ENCODE measurements at regions not wholly inside any gene's neighbourhood (a gene's known extent, or its start where the extent isn't known, plus 50 kb on each side); places are given as distances from the start of the nearest gene placed in this dataset.

DNA sequence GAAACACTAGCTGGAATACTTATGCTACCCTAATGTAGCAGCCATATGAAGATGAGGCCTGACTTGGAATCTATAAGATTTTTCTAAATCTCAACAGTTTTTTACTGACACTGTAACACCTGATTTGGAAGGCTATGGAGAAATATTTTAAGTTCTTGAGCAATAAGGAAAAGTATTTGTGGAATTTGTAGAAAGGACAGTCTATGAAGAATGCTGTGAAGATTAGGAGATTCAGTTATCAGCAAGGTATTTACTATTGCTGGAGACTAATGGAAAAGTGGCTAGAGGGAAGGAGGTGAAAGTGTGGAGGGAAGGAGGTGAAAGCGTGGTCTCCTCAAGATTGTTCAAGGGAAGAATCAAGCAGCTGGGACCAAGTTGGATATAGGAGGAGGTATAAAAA, 190.0 kb upstream of the EMCN start:
- Mint-ChIP-seq H3K9me3 (no peaks in the 10 kb centered on the region), H3K4me3 (no peak overlapping the region), H3K27me3 (no peaks in the 10 kb centered on the region), H3K27ac (no peak overlapping the region), H3K4me1 (no peaks in the 10 kb centered on the region), H3K36me3 (no peaks in the 10 kb centered on the region)
- ATAC-seq (ENCODE audit: low read depth in 2 of 2) (no peak), DNase-seq (no peak)

DNA sequence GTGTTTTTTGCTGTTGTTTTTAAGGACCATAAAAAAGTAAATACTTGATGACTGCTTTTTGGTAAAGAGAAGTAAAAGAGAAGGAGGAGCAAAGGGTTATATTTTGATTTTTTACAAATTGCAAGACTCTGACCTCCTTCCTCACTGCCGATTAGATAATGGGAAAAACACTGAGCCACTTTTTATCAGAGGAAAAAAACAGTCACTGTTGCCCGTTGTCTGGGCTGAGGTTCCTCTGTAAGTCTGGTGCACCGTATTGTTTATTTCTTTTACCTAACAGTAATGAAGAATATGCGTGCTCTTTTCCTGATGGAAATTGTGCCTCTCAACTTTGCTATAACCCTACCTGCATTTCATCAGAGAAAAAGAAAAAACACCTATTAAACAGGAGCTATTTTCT, 178.7 kb upstream of the EMCN start:
- H3K9me3 Mint-ChIP-seq = no peaks in the 10 kb centered on the region
- peaks cover 0 to 22% (median 0%) of the 10 kb centered on the region in 3 donors for H3K27me3 Mint-ChIP-seq
- no peaks in the 10 kb centered on the region for H3K36me3 Mint-ChIP-seq
- peaks cover 3 to 5% (median 4%) of the 10 kb centered on the region in 3 donors for H3K4me1 Mint-ChIP-seq
- DNase-seq = no peak
- no peak overlapping the region for H3K27ac Mint-ChIP-seq
- no peak for ATAC-seq (ENCODE audit: low read depth in 2 of 2)
- H3K4me3 Mint-ChIP-seq = no peak overlapping the region

DNA sequence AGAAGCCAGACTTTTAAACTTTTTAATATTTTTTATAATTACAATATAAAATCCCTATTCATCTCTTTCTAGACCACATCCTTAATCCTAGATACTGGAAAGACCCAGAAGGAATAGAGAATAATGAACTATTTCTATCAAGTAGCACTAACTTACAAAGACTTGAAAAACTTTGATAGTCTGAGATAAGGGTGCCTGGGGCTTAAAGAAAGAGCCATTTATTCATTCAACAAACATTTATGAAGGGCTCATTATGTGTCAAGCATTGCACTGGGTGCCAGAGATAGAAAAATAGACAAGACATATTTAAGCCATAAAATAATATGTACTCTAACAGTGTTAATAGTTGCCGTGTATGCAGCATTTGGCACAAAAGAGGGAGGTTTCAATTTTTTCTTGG, 178.0 kb upstream of the EMCN start:
- Mint-ChIP-seq H3K4me3 (no peak overlapping the region), H3K27ac (no peak overlapping the region), H3K27me3 (peaks cover 0 to 19% (median 0%) of the 10 kb centered on the region in 3 donors), H3K9me3 (no peaks in the 10 kb centered on the region), H3K36me3 (no peaks in the 10 kb centered on the region), H3K4me1 (no peaks in the 10 kb centered on the region)
- DNase-seq (no peak), ATAC-seq (ENCODE audit: low read depth in 2 of 2) (no peak)

DNA sequence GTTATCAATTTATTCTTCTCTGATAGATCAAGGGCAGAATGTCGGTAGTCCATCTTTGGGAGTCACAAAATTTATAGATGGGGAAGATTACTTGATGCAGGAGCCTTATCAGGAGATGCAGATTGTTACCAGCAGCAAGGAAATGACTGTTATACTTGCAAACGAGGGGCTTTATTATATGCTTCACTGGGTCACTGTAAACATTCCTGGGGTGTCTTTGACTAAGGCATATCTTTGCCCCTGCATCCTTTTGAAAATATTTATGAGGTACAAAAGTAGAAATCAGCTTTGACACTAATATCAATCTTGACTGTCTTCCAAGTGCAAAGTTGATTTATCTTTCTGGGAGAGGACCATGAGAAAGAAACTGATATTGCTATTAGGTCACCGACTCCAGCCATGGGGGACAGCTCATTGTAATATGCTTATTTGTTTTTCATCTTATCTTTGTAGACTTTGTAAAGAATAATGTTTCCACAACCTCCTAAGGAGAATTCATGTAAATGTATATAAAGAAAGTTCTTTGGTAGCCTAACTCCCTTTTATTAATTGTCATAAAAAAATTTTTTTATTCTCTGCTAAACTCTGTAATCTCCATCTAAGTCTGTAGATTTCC, 177.3 kb upstream of the EMCN start:
- Mint-ChIP-seq H3K27me3 (peaks cover 0 to 19% (median 0%) of the 10 kb centered on the region in 3 donors), H3K27ac (no peak overlapping the region), H3K4me1 (no peaks in the 10 kb centered on the region), H3K9me3 (no peaks in the 10 kb centered on the region), H3K4me3 (no peak overlapping the region), H3K36me3 (no peaks in the 10 kb centered on the region)
- no peak for DNase-seq
- no peak for ATAC-seq (ENCODE audit: low read depth in 2 of 2)

DNA sequence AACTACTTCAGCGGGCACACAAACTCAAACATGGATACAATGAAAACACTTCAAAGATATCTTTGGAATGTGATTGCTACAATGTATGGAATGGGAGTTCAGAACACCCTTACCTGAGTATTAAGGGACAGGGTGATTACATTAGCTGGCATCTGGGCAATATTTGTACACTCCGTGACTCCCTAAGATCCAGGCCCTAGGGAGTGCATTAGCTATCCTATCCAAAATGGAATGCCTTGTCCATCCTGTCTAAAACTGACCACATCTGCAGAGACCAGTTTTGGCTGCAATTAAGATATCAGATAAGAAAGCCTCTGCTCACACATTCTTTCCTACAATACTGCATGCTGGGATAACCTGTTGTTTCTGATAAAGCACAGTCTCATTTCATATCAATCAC, 176.6 kb upstream of the EMCN start:
- Mint-ChIP-seq H3K9me3 (no peaks in the 10 kb centered on the region), H3K27me3 (peaks cover 0 to 19% (median 0%) of the 10 kb centered on the region in 3 donors), H3K4me1 (no peaks in the 10 kb centered on the region), H3K36me3 (no peaks in the 10 kb centered on the region), H3K27ac (no peak overlapping the region), H3K4me3 (no peak overlapping the region)
- no peak for DNase-seq
- no peak for ATAC-seq (ENCODE audit: low read depth in 2 of 2)

DNA sequence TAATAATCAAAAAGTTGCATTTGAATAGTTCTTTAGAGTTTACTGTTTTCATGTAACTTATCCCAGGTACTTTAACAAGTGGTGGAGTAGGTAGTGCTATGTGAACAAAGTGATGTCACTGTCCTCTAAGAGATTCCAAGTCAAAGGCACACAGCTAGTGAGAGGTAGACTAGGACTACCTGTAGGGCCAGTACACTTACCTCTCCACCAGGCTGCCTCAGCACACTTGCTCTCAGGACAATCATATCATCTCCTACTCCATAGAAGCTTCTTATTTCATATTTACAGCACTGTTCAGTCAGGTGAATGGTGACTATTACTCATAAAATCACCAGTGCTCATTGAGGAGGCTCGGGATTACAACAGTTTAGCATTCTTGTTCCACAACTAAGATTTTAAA, 173.0 kb upstream of the EMCN start:
- DNase-seq (no peak), ATAC-seq (ENCODE audit: low read depth in 2 of 2) (no peak)
- Mint-ChIP-seq H3K27ac (no peak overlapping the region), H3K4me3 (no peak overlapping the region), H3K27me3 (peaks cover 0 to 19% (median 0%) of the 10 kb centered on the region in 3 donors), H3K4me1 (no peaks in the 10 kb centered on the region), H3K9me3 (no peaks in the 10 kb centered on the region), H3K36me3 (no peaks in the 10 kb centered on the region)

DNA sequence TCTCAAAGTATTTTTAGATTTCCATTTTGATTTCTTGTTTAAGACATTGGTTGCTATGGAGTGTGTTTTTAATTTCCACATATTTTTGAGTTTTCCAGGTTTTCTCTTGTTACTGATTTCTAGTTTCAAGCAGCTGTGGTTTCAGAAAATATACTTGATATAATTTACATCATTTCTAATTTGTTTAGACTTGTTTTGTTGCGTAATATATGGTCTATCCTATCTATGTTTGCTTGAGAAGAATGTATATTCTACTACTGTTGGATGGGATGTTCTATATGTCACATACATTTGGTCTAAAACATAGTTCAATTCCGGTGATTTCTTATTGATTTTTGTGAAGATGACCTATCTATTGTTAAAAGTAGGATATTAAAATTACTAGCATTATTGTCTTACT, 170.5 kb upstream of the EMCN start:
- ATAC-seq (ENCODE audit: low read depth in 2 of 2) = no peak
- Mint-ChIP-seq H3K27ac (no peak overlapping the region), H3K27me3 (peaks cover 0 to 7% (median 0%) of the 10 kb centered on the region in 3 donors), H3K36me3 (no peaks in the 10 kb centered on the region), H3K4me1 (no peaks in the 10 kb centered on the region), H3K9me3 (peaks cover 0 to 21% (median 4%) of the 10 kb centered on the region in 7 donors), H3K4me3 (no peak overlapping the region)
- DNase-seq = no peak

DNA sequence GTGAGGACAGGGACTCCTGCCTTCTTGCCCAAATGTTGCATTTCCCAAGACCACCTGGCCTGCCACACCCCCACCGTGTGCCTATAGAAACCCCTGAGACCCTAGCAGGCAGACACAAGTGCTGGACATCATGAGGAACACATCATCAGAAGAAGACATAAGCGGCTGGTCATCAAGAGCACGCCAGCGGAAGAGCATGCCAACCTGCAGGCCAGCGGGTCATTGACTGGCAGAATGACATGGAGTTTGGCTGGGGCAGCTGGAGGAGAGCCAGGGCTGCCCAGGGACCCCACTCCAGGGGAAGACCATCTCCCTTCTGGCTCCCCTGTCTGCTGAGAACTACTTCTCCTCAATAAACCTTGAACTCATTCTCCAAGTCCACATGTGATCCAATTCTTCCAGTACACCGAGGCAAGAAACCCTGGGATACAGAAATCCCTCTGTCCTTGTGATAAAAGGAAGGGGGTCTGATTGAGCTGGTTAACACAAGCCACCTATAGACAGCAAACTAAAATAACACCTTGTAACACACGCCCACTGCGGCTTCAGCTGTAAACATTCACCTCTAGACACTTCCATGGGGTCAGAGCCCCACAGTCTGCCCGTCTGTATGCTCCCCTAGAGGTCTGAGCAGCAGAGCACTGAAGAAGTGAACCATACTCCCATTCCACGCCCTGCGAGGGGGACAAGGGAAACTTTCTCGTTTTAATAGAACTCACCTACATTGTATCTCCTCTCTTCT, 164.8 kb upstream of the EMCN start:
- H3K27ac Mint-ChIP-seq = peak overlapping the region in 1 of 6 donors; percentile 43
- DNase-seq (no peak), ATAC-seq (ENCODE audit: low read depth in 2 of 2) (no peak)
- no peaks in the 10 kb centered on the region for H3K4me1 Mint-ChIP-seq
- H3K9me3 Mint-ChIP-seq = peaks cover 0 to 21% (median 4%) of the 10 kb centered on the region in 7 donors
- H3K4me3 Mint-ChIP-seq = no peak overlapping the region
- H3K36me3 Mint-ChIP-seq = no peaks in the 10 kb centered on the region
- peaks cover 0 to 25% (median 0%) of the 10 kb centered on the region in 3 donors for H3K27me3 Mint-ChIP-seq

DNA sequence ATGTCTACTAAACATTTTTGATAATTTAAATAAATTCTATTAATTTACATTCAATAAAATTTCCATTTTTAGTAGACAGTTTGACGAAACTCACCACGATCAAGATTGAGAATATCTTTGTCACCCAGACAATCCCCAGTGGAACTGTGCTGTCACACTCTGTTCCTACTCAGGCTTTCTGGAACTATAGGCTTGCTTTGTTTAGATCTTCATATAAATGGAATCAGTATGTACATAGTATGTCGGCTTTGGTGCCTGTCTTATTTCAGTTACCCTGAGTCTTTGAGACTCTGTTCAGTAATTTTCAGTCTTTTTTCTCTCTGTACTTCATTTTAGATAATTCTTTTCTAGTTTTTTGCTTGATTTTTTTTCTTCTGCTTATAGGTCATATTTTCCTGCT, 163.5 kb upstream of the EMCN start:
- no peaks in the 10 kb centered on the region for H3K36me3 Mint-ChIP-seq
- ATAC-seq (ENCODE audit: low read depth in 2 of 2) (no peak), DNase-seq (no peak)
- H3K4me1 Mint-ChIP-seq = no peaks in the 10 kb centered on the region
- H3K27me3 Mint-ChIP-seq = peaks cover 0 to 25% (median 0%) of the 10 kb centered on the region in 3 donors
- H3K4me3 Mint-ChIP-seq = no peak overlapping the region
- H3K9me3 Mint-ChIP-seq = peaks cover 0 to 21% (median 4%) of the 10 kb centered on the region in 7 donors
- H3K27ac Mint-ChIP-seq = peak overlapping the region in 1 of 6 donors; percentile 9

DNA sequence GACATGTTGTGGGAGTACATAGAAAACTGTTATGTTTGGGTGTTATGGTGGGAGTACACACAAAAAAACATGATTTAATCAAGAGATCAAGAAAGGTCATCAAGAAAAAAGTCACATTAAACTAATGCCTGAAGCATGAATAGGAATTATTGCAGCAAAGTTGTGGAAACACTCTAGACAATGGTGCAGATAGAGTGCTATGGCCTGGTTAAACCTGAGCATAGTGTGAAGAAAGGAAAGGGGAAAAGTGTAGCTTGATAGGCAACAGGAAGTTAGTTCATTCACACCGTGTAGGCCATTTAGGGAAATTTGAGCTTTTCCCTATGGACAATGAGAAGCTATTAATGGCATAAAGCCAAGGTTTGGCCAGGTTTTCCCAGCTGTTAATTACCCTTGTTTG, 162.1 kb upstream of the EMCN start:
- Mint-ChIP-seq H3K9me3 (peaks cover 0 to 13% (median 4%) of the 10 kb centered on the region in 7 donors), H3K27ac (no peak overlapping the region), H3K36me3 (no peaks in the 10 kb centered on the region), H3K27me3 (peaks cover 0 to 25% (median 0%) of the 10 kb centered on the region in 3 donors), H3K4me3 (no peak overlapping the region), H3K4me1 (no peaks in the 10 kb centered on the region)
- ATAC-seq (ENCODE audit: low read depth in 2 of 2) (no peak), DNase-seq (no peak)

DNA sequence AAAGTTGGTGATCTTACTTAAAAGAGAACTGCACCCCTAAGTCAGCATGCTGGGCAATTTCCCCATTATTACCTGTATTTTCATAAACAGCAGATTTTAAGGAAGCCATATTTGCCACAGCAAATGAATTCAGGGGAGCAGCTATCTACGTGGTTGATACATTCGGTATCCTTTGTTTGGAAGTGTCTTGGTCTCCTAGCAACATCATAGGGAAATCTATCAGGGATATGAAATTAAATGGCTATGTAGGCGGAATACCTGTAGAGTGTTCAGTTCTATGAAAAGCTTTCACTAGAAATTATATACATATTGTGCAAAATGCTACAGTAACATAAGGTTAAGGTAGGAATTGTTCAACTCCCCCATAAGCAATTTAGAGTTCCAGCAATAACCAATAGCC, 157.2 kb upstream of the EMCN start:
- no peaks in the 10 kb centered on the region for H3K4me1 Mint-ChIP-seq
- H3K9me3 Mint-ChIP-seq = peaks cover 0 to 4% (median 0%) of the 10 kb centered on the region in 7 donors
- H3K4me3 Mint-ChIP-seq = no peak overlapping the region
- ATAC-seq (ENCODE audit: low read depth in 2 of 2) (no peak), DNase-seq (no peak)
- no peaks in the 10 kb centered on the region for H3K36me3 Mint-ChIP-seq
- no peak overlapping the region for H3K27ac Mint-ChIP-seq
- peaks cover 0 to 9% (median 0%) of the 10 kb centered on the region in 3 donors for H3K27me3 Mint-ChIP-seq

DNA sequence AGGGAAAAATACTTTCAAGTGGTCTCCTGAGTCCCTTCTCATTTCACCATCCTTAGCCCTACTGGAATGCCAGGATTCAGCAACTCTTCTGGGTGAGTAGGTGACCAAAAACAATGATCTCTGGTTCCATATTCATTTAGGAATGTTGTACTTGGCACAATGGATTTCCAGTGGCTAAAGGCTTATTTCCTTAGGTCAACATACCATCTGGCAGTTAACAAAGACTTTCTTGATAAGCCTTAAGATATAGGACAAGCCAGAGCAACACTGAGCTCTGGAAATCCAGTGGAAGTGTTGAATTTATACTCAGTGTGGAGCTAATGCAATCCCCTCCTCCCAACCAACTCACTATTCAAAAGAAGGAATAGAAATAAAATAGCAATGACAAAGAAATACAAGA, 139.4 kb upstream of the EMCN start:
- Mint-ChIP-seq H3K4me1 (no peaks in the 10 kb centered on the region), H3K27me3 (peaks cover 0 to under 1% (median 0%) of the 10 kb centered on the region in 3 donors), H3K4me3 (no peak overlapping the region), H3K27ac (no peak overlapping the region), H3K36me3 (no peaks in the 10 kb centered on the region), H3K9me3 (no peaks in the 10 kb centered on the region)
- no peak for DNase-seq
- no peak for ATAC-seq (ENCODE audit: low read depth in 2 of 2)

DNA sequence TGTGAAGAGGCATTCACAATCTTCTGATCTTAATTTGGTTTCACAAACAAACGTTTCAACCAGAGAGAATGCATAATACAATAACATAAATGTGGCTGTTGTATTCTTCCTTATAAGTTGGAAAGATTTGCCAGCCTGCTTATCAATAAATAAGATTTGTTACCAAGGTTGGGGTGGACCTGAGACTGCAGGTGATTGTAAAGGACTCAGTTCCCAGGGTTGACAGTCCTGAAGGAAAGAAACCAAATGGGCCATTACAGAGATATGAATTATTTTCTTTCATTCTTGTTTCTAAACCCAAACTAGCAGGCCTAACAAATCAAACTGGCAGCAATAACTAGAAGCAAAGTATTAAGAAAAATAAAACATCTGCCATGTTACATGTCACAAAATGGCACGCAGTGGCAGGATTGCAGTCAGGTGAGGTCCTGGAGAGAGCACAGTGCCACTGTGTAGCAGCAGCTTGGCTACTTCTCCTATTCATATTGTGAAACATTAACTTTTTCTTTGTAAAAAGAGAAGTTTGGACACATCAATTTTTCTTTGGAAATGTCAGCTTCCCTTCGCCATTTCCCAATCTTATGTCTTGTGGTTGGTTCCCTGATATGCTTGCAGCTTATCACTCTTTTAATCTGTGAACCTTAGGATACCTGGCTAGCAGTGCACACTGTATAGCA, 133.8 kb upstream of the EMCN start:
- H3K27me3 Mint-ChIP-seq = peaks cover 0 to 6% (median 0%) of the 10 kb centered on the region in 3 donors

DNA sequence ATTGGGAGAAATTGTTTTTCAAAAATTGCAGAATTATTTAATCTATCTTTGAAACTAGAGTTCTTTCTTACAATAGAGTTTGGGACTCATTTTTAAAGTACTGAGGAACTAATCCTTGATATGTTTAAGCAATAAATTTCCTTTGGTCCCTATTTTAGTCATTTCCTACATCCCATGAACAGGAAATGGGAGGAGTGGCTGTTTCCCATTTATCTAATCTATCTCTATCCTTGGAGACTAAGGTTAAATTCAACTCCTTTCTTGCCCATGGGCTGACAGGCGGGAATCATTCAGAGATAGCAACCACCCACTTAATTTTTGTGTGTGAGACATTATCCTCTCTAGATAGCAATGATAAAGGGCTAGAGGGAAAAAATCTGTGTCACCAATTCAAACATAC, 131.6 kb upstream of the EMCN start:
- DNase-seq = no peak

More for the DNA sequence above, 133.8 kb upstream of the EMCN start:
- DNase-seq (no peak), ATAC-seq (ENCODE audit: low read depth in 2 of 2) (no peak)
- Mint-ChIP-seq H3K9me3 (no peaks in the 10 kb centered on the region), H3K4me1 (no peaks in the 10 kb centered on the region), H3K27ac (no peak overlapping the region), H3K36me3 (no peaks in the 10 kb centered on the region), H3K4me3 (no peak overlapping the region)

More for the DNA sequence above, 131.6 kb upstream of the EMCN start:
- no peak for ATAC-seq (ENCODE audit: low read depth in 2 of 2)
- Mint-ChIP-seq H3K27ac (no peak overlapping the region), H3K9me3 (no peaks in the 10 kb centered on the region), H3K4me1 (no peaks in the 10 kb centered on the region), H3K36me3 (no peaks in the 10 kb centered on the region), H3K4me3 (no peak overlapping the region), H3K27me3 (peaks cover 0 to 6% (median 0%) of the 10 kb centered on the region in 3 donors)
